Cerebellar nuclear complex (tissue), 1 donor: ENCODE measurements at regions not wholly inside any gene's neighbourhood (a gene's known extent, or its start where the extent isn't known, plus 50 kb on each side); places are given as distances from the start of the nearest gene placed in this dataset.

ENCODE experiments used
- DNase-seq, 2 experiments: peaks; one replicate each; lab custom pipeline; 2025; lab: John Stamatoyannopoulos, UW

- no peak for DNase-seq
Measured at GRCh38 chr6:91539456-91539855, 952.6 kb upstream of the MAP3K7 start.

GRCh38 chr6:91538622-91539021 lies 951.8 kb upstream of the MAP3K7 start:
- no peak for DNase-seq

GRCh38 chr6:91534614-91535013 lies 947.7 kb upstream of the MAP3K7 start:
- no peak for DNase-seq

- DNase-seq: no peak
Measured at GRCh38 chr6:91523511-91523910, 936.6 kb upstream of the MAP3K7 start.

- DNase-seq: no peak
Measured at GRCh38 chr6:91521999-91522398, 935.1 kb upstream of the MAP3K7 start.

- DNase-seq: no peak
Measured at GRCh38 chr6:91509711-91510110, 922.8 kb upstream of the MAP3K7 start.

- no peak for DNase-seq
Measured at GRCh38 chr6:91509039-91509438, 922.2 kb upstream of the MAP3K7 start.

GRCh38 chr6:91506509-91506908 lies 919.6 kb upstream of the MAP3K7 start:
- no peak for DNase-seq

- no peak for DNase-seq
Measured at GRCh38 chr6:91505199-91505598, 918.3 kb upstream of the MAP3K7 start.

GRCh38 chr6:91501930-91502329 lies 915.1 kb upstream of the MAP3K7 start:
- DNase-seq: no peak

- no peak for DNase-seq
Measured at GRCh38 chr6:91500689-91501303, 913.9 kb upstream of the MAP3K7 start.

- no peak for DNase-seq
Measured at GRCh38 chr6:91498576-91498975, 911.7 kb upstream of the MAP3K7 start.

GRCh38 chr6:91497770-91498169 lies 910.9 kb upstream of the MAP3K7 start:
- DNase-seq: no peak

GRCh38 chr6:91490671-91491301 lies 903.9 kb upstream of the MAP3K7 start:
- DNase-seq: no peak

GRCh38 chr6:91487696-91488392 lies 901.0 kb upstream of the MAP3K7 start:
- no peak for DNase-seq

GRCh38 chr6:91486200-91486599 lies 899.3 kb upstream of the MAP3K7 start:
- no peak for DNase-seq

- no peak for DNase-seq
Measured at GRCh38 chr6:91485047-91485446, 898.2 kb upstream of the MAP3K7 start.

- DNase-seq: no peak
Measured at GRCh38 chr6:91483415-91484105, 896.7 kb upstream of the MAP3K7 start.

GRCh38 chr6:91482498-91482897 lies 895.6 kb upstream of the MAP3K7 start:
- DNase-seq: no peak

GRCh38 chr6:91480402-91480801 lies 893.5 kb upstream of the MAP3K7 start:
- no peak for DNase-seq

GRCh38 chr6:91477688-91478087 lies 890.8 kb upstream of the MAP3K7 start:
- no peak for DNase-seq

GRCh38 chr6:91476000-91476399 lies 889.1 kb upstream of the MAP3K7 start:
- DNase-seq: no peak

- no peak for DNase-seq
Measured at GRCh38 chr6:91465393-91465792, 878.5 kb upstream of the MAP3K7 start.
